Stimulated activated CD8-positive, alpha-beta memory T cell treated with anti-CD3 and anti-CD28 coated beads, Interleukin-2, amount 100 ng/mL, for 1 hour (primary cell): ENCODE measurements at regions not wholly inside any gene's neighbourhood (a gene's known extent, or its start where the extent isn't known, plus 50 kb on each side); places are given as distances from the start of the nearest gene placed in this dataset.
"Not testable (repeated sequence)": the region's sequence is repeated elsewhere in the genome, so short reads cannot be mapped to it uniquely, and the experiment has no call there.

ENCODE experiments used
- DNase-seq, 2 donors: peaks; one replicate each; pipeline ENCODE4 v3.0.0-alpha.2; 2020; ENCODE audit warnings: low read depth in 2 of 2

DNA sequence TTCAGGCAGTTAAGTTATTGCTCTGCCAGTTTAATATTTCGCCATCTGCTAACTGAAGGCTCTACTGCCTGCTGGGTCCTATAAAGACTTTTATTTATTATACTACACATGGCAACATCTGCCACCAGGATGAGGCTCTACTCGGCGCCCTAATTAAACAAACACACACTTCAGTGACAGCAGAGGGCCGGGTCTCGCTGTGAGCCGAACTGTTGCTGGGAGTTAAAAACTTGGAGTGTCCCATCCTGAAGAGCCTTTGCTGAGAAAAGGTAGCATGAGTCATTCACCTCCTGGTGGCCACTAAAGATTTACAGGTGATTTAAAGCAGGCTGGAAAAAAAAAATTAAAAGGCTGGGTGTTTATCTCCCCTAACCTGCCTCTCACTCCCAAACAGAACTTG is 183.7 kb downstream of the NPIPA8 start:
- DNase-seq, result not testable (repeated sequence)

DNA sequence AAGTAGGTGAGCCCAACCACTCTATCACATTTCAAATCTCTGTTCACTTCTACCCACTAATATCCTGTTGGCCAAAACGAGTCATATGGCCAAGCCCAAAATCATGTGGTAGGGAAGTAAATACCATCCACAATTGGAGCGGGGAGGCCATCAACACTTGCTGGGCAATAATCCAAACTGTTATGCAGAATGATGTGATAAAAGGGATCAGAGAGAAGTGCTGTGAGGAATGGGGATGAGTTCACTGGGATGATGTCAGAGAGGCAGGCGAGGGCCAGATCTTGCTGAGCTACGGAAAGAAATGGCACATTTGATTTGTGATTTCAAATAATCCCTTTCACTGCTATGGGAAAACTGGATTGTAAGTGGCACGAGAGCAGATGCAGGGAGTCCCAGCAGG is 188.4 kb downstream of the NPIPA8 start:
- DNase-seq, result not testable (repeated sequence)

GRCh38 chr16:18146601-18147142 is 189.9 kb downstream of the NPIPA8 start:
- DNase-seq, result not testable (repeated sequence)

DNA sequence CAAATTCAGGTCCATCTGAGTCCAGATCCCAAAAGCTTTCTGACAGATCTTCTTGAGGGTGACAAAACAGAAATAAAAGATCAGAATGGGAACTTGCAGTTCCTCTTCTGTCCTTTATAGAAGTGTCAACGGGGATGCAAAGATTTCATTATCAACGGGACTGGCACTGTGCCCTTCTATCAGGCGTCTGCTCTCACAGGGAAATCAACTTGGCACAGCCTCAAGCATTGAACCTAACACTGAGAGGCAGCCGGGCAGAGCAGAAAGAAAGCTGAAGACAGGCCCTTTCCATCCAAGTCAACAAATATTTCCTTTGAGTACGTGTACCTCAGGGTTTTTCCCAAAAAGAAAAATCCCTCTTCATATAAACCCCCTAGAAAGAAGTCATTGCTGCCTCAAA is 194.5 kb downstream of the NPIPA8 start:
- not testable (repeated sequence) for DNase-seq

GRCh38 chr16:18136288-18136687 is 200.2 kb downstream of the NPIPA8 start:
- DNase-seq, result not testable (repeated sequence)

- DNase-seq, result not testable (repeated sequence)
These were observed 201.5 kb downstream of the NPIPA8 start for GRCh38 chr16:18135024-18135423.

DNA sequence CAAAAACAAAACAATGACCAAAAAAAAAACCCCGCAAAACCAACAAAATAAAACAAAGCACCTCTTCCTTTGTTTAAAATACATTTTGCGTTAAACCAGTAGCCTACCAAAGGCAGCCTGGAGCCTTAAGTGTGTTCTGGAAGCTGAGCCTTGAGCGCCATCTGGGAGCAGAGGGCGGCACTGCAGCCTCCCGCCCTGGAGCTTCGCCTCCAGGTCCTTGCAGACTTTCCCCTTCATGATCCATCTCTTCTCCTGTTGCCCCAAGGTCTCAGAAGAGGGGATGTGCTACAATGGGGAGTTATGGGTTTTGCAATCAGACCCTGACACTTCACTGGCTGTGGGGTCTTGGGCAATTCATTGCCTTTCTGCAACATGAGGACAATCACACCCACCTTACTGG is 204.9 kb downstream of the NPIPA8 start:
- DNase-seq, result not testable (repeated sequence)

- not testable (repeated sequence) for DNase-seq
These were observed 205.9 kb downstream of the NPIPA8 start for GRCh38 chr16:18130478-18131120.

- DNase-seq, result not testable (repeated sequence)
These were observed 209.5 kb downstream of the NPIPA8 start for GRCh38 chr16:18127033-18127432.

GRCh38 chr16:18119092-18119491 is 217.4 kb downstream of the NPIPA8 start:
- DNase-seq, result not testable (repeated sequence)

DNA sequence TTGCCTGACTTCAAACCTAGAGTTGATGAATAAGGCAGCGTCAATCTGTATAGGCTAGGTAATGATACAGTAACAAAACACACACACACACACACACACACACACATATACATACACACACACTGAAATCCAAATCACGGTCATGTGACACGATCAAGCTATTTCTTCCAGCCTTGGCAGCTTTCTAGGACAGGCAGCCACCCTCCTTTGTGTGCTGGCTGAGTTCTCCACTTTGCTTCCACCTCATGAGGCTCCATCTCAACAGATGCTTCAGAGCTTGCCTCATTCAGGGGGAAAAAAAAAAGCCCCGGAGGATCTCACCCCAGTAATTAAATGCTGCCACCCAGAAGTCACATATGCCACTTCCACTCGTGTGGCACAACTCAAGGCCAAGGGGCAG is 217.9 kb downstream of the NPIPA8 start:
- DNase-seq, result not testable (repeated sequence)

DNA sequence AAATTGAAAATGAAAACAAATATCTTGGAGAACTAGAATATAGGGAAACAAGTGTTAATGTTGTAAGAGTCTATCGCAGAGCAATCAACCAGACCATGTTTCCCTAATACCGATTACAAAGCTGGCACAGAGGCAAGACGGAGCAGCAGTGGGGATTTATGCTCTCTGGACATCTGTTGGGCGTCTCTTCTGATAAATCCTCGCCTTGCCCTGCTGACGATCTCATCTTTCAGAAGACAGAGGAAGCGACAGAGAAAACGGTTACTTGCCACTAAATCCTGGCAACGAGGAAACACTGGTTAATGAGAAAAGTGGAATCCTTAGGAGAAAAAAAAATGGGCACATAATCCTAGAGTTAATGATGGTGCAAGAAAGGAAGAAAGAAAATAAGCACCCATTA is 218.5 kb downstream of the NPIPA8 start:
- DNase-seq, result not testable (repeated sequence)

DNA sequence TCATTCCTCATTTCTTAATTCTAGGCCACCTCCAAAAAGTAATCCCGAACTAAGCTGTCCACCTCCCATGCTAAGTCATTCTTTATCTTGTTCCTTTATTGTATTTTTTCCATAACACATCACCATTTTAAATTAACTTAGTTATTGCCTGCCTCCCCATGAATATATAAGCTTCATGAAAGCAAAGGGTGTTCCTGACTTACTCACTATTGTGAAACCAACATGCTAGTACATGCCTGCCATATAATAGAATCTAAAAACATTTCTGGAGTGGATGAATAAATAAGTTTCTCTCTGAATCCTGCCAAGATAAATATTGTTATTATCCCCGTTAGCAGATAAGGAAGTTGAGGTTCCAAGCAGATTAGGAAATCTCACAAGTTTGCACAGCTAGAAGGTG is 232.1 kb downstream of the NPIPA8 start:
- DNase-seq, result not testable (repeated sequence)

- not testable (repeated sequence) for DNase-seq
These were observed 235.5 kb downstream of the NPIPA8 start for GRCh38 chr16:18101077-18101476.

- not testable (repeated sequence) for DNase-seq
These were observed 243.9 kb downstream of the NPIPA8 start for GRCh38 chr16:18092605-18093004.

DNA sequence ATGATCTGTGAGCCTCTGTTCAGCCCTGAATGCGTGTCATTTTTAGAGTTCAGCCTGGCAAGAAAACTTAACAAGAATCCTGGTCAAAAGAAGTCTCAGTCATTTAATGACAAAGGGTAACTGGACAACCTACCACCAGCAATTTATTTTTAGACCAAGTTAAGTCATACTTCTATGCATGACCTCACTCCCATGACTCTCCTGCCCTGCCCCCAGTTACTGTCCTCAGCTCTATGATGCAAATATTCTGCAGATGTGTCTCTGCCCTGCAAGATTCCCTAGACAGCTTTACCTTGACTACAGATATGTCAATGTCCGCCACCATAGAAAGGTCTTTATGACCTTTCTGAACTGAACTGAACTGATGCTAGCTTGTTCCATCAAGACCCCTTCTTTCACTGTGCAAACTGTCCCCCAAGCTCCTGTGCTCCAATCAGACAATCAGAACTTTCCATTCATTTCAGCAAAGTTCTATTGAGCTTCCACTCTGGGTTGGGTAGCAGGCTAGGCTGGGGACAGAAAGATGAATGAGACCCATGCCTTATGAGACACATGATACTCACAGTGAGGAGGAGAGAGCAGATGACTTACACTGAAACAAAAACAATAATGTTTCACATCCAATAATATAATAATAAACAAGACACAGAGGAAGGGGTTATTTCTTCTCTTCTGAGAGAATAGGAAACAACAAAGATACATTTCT is 255.7 kb downstream of the NPIPA8 start:
- DNase-seq, result not testable (repeated sequence)

- not testable (repeated sequence) for DNase-seq
These were observed 258.6 kb downstream of the NPIPA8 start for GRCh38 chr16:18077910-18078309.

DNA sequence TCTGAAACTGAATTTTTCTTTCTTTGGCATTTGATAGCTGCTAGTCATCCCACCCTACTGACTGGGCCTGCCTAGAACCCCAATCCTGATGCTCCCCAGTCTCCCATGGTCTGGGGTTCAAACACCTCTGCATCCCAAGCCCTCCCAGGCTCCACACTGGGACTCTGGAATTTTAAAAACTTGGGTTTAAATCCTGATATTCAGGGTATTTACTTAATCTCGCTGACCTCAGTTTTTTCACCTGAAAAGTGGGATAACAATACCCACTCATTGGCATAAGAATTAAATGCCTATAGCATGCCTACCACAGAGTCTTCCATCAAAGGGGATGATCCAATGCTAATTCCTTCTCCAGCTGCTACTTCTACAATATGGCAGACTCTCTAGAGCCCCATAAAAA is 264.4 kb downstream of the NPIPA8 start:
- no peak for DNase-seq

DNA sequence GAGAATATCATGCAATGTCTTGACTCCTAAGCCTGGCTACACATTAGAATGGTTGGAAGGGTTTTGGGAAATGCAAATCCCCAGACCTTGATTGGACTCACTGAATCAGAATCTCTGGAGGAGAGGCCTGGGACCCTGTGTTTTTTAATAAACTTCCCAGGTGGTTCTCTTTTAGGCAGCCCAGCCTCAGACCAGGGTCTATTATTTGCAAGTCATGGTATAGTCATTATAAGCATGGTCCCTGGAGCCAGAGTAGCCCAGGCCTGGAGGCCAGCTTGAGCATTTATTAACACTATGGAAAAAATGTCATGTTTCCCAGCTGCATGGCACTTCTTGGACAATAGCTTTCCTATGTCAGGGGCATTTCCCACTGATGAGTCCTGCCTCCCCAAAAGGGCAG is 266.9 kb downstream of the NPIPA8 start:
- DNase-seq, result no peak

GRCh38 chr16:18068477-18068876 is 268.1 kb downstream of the NPIPA8 start:
- DNase-seq, result no peak

DNA sequence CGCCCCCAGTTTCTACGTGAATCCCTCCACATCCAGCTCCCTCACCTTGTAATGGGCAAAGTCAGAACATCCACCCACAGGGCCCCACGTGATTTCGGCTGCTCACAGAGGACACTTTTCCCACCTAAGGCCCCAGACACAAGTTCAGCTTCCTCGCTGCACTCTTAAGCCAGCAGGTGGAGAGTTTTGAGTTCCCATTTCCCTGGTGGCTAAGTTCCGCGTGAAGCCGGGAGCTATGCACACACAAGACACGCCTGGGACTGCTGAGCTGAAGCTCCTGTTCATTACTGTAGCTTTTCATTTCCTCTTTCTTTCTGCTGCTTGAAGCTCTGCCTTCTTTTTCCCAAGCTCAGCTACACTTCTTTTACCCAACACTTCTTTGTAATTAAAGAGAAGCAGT is 273.8 kb downstream of the NPIPA8 start:
- DNase-seq, result no peak

DNA sequence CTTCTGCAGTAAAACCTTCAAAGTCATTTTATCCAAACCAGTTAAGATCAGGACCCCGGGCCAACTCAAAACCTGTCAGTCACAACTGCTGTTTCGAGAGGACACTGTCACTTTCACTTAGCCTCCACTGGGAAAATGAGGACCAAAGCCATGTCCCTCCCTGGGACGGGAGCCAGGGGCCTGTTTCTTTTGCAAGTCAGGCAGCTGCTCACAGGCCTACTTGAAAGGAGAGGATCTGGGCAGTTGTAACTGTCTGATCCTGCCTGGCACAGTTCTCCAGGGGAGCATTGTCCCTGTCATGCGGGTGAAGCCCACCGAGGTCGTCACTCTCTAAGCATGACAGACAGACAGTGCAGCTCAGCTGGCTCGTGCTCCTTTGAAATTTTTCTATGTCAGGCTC is 276.2 kb downstream of the NPIPA8 start:
- no peak for DNase-seq

GRCh38 chr16:18059577-18059976 is 277.0 kb downstream of the NPIPA8 start:
- DNase-seq, result no peak
